Nephron (organoid): ENCODE measurements at regions not wholly inside any gene's neighbourhood (a gene's known extent, or its start where the extent isn't known, plus 50 kb on each side); places are given as distances from the start of the nearest gene placed in this dataset.

Source experiments
- H3K27ac Mint-ChIP-seq, 3 experiments: 2 replicates each; pipeline ENCODE4 v1.8.0; 2020; ENCODE audit warnings: mixed read lengths in 3 of 3, mild to moderate bottlenecking in 2 of 3, moderate library complexity in 1 of 3
- H3K27me3 Mint-ChIP-seq: 2 replicates; pipeline ENCODE4 v1.8.0; 2021; ENCODE audit warnings: low read depth, mild to moderate bottlenecking, moderate library complexity, mixed read lengths
- H3K36me3 Mint-ChIP-seq: 2 replicates; pipeline ENCODE4 v1.8.0; 2020; ENCODE audit warnings: low read depth, mixed read lengths
- H3K4me1 Mint-ChIP-seq: 2 replicates; pipeline ENCODE4 v1.8.0; 2020; ENCODE audit warnings: mixed read lengths
- H3K4me3 Mint-ChIP-seq, 3 experiments: 2 replicates each; pipeline ENCODE4 v1.8.0; 2020; ENCODE audit warnings: mild to moderate bottlenecking in 3 of 3, mixed read lengths in 3 of 3, moderate library complexity in 2 of 3
- H3K9me3 Mint-ChIP-seq: 2 replicates; pipeline ENCODE4 v1.8.0; 2020; ENCODE audit warnings: mixed read lengths
- TF ChIP-seq, protein P1 (sequence below), 3 experiments: fragments of 200-600 bp; sonication (generic); IDR thresholded peaks; one replicate each; pipeline ENCODE4 v1.5.0; 2021; ENCODE audit warnings: antibody characterized with exemption in 3 of 3; ENCODE audit not compliant: unreplicated experiment in 3 of 3

DNA sequence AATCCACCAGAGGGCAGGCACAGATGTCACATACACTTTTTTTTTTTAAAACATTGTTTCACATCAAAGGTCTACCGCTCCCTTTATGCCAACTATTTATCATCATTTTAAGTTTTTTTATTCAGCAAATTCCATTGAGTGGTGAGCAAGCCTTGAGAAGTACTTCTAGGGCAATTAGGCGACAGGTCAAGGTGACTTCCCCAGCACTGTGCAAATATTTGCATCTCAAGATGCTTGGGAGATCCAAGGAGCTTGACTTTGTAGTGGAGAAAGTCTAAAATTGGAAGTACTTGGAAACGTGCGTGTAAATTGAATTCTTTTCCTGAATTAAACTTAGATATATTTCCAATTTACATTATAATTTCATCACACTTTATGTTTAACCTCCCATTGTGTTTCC is 211.1 kb downstream of the ICE1 start:
- TF ChIP-seq, protein P1, sequence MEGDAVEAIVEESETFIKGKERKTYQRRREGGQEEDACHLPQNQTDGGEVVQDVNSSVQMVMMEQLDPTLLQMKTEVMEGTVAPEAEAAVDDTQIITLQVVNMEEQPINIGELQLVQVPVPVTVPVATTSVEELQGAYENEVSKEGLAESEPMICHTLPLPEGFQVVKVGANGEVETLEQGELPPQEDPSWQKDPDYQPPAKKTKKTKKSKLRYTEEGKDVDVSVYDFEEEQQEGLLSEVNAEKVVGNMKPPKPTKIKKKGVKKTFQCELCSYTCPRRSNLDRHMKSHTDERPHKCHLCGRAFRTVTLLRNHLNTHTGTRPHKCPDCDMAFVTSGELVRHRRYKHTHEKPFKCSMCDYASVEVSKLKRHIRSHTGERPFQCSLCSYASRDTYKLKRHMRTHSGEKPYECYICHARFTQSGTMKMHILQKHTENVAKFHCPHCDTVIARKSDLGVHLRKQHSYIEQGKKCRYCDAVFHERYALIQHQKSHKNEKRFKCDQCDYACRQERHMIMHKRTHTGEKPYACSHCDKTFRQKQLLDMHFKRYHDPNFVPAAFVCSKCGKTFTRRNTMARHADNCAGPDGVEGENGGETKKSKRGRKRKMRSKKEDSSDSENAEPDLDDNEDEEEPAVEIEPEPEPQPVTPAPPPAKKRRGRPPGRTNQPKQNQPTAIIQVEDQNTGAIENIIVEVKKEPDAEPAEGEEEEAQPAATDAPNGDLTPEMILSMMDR (IDR thresholded peaks at IDR 0.05; ENCODE audit: unreplicated experiment in 3 of 3): no peak
- no peak overlapping the region for H3K4me3 Mint-ChIP-seq
- peaks cover 9% of the 10 kb centered on the region for H3K4me1 Mint-ChIP-seq
- no peaks in the 10 kb centered on the region for H3K36me3 Mint-ChIP-seq
- peaks cover 5% of the 10 kb centered on the region for H3K27me3 Mint-ChIP-seq
- no peak overlapping the region for H3K27ac Mint-ChIP-seq
- no peaks in the 10 kb centered on the region for H3K9me3 Mint-ChIP-seq

DNA sequence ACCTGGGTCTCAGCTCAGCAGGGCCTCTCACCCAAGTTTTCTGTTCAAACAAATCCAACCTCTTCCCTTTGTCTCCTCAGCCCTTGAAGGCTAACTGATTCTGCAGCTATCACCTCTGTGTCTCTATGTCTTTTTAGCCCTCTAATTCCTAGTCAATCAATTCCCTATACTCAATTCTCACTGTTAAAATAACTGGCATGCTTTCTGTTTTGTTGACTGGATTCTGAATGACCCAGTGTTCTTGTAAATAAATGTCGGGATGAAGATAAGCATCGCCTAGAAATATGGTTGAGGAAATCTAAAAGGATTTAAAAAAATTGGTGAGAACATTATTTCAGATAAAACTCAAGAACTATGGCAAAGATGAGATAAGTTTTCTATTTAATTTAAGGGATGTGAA is 210.2 kb downstream of the ICE1 start:
- H3K4me1 Mint-ChIP-seq: no peaks in the 10 kb centered on the region
- no peaks in the 10 kb centered on the region for H3K9me3 Mint-ChIP-seq
- H3K27me3 Mint-ChIP-seq: peaks cover 5% of the 10 kb centered on the region
- no peak overlapping the region for H3K27ac Mint-ChIP-seq
- H3K36me3 Mint-ChIP-seq: no peaks in the 10 kb centered on the region
- TF ChIP-seq, protein P1 (IDR thresholded peaks at IDR 0.05; ENCODE audit: unreplicated experiment in 3 of 3): no peak
- H3K4me3 Mint-ChIP-seq: no peak overlapping the region

DNA sequence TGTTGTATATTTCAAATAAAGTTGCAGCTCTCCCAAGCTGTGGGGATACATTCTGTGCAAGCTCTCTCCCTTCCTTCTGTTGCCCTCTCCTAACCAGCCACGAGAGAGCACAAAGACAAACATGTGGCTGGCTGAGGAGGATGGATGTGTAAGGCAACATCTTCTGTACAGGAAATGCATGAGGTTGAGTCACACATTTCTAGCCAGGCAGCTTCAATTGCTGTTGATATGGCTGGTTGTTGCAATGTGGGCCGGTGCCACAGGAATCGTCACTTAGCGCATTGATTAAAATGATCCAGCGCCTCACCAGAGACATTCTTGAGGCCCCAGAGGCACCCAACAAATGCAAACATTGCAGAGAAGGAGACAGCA is 207.1 kb downstream of the ICE1 start:
- H3K4me1 Mint-ChIP-seq: no peaks in the 10 kb centered on the region
- H3K36me3 Mint-ChIP-seq: no peaks in the 10 kb centered on the region
- no peak overlapping the region for H3K27ac Mint-ChIP-seq

DNA sequence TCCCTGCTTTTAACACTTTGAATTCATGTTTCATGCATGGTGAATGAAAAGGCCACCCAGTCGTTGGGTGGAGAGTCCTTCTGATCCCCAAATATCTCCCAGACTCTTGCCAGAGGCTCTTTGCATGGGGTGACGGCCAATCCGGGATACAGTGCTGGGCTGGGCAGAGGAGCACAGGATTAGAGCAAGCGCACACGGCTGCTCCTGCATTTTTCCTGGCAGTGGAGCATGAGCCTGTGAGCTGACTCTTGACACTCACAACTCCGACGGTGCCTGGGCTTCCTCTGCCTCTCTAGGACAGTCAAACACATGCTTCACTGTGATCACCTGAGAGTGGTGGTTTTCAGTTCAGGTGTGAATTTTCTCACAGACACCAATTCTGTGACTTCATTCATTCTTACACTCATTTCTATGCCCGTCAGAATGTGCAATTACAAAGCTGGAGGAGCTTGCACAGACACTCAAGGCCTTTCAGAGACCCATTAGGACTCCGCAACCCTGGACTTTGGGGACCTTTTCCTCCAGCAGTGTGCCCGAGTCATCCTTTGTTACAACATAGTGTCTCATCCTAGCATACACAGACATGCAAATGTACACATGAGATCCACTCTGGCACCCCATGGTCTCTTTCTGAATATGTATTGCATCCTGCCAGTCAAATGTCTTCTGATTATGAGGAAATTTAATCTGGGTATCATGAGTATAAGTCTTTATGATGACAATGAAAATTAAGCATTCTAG is 206.6 kb downstream of the ICE1 start:
- Mint-ChIP-seq H3K27ac (no peak overlapping the region), H3K36me3 (no peaks in the 10 kb centered on the region), H3K27me3 (no peaks in the 10 kb centered on the region), H3K4me3 (no peak overlapping the region), H3K4me1 (no peaks in the 10 kb centered on the region), H3K9me3 (peaks cover 15% of the 10 kb centered on the region)
- TF ChIP-seq, protein P1 (IDR thresholded peaks at IDR 0.05; ENCODE audit: unreplicated experiment in 3 of 3): no peak

More for the DNA sequence above, 207.1 kb downstream of the ICE1 start:
- H3K27me3 Mint-ChIP-seq: no peaks in the 10 kb centered on the region
- TF ChIP-seq, protein P1 (IDR thresholded peaks at IDR 0.05; ENCODE audit: unreplicated experiment in 3 of 3): no peak
- no peak overlapping the region for H3K4me3 Mint-ChIP-seq
- peaks cover 9% of the 10 kb centered on the region for H3K9me3 Mint-ChIP-seq

DNA sequence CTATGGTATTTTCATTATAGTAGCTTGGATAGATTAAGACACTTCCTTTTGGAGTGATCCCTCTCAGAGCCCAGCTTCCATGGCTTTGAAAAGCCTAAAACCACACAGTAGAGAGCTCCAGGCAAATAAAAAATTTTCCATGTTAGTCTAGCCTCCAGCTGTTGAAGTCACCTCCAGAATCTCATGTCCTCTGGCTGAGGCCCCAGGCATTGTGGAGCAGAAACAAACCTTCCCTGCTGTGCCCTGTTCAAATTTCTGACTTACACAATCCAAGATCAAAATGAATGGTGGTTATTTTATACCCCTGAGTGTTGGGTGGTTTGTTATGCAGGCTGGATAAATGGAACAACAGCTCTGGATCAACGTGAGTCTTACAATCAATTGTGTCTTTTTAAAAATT is 203.9 kb downstream of the ICE1 start:
- Mint-ChIP-seq H3K4me3 (no peak overlapping the region), H3K9me3 (peaks cover 38% of the 10 kb centered on the region), H3K27me3 (no peaks in the 10 kb centered on the region), H3K4me1 (no peaks in the 10 kb centered on the region), H3K36me3 (peaks cover 3% of the 10 kb centered on the region), H3K27ac (no peak overlapping the region)
- TF ChIP-seq, protein P1 (IDR thresholded peaks at IDR 0.05; ENCODE audit: unreplicated experiment in 3 of 3): no peak

DNA sequence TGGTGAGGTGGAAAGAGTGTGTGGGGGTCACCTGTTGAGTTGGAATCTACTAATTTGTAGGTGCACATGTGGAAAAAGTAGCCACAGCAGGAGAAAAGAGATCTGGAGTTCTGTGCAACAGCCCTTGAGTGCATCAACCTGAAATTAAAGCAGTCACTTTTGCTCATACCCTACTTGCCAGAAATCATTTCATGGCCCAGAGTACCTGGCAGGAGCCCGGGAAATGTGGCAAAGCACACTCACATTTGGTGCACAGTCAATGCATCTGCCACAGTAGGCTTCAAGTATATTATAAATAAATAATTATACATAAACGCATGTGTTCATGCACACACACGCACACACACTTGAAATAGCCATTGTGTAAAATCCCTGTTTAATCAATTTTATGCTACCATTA is 203.0 kb downstream of the ICE1 start:
- H3K36me3 Mint-ChIP-seq: peaks cover 3% of the 10 kb centered on the region
- TF ChIP-seq, protein P1 (IDR thresholded peaks at IDR 0.05; ENCODE audit: unreplicated experiment in 3 of 3): no peak

More for the DNA sequence above, 203.0 kb downstream of the ICE1 start:
- H3K27ac Mint-ChIP-seq: no peak overlapping the region
- no peaks in the 10 kb centered on the region for H3K4me1 Mint-ChIP-seq
- no peaks in the 10 kb centered on the region for H3K27me3 Mint-ChIP-seq
- no peak overlapping the region for H3K4me3 Mint-ChIP-seq
- peaks cover 42% of the 10 kb centered on the region for H3K9me3 Mint-ChIP-seq
